Pancreas (tissue), 10 donors: ENCODE measurements at regions not wholly inside any gene's neighbourhood (a gene's known extent, or its start where the extent isn't known, plus 50 kb on each side); places are given as distances from the start of the nearest gene placed in this dataset.
A peak's percentile ranks its signal among the peaks of the same experiment; 100 is the strongest.

ENCODE experiments used
- ATAC-seq, 4 donors: fragments of 200-7000 bp; cut with Tn5 transposase; one replicate each; pipeline versions ENCODE4 v1.8.0 to v1.9.1; 2020; ENCODE audit warnings: mild to moderate bottlenecking in 4 of 4, moderate library complexity in 4 of 4
- DNase-seq, 6 donors: peaks; one replicate each; pipeline ENCODE4 v3.0.0-alpha.2; 2020
- FAIRE-seq: peaks from 2 replicates; lab custom pipeline; 2012; peaks lifted over from hg19 to GRCh38; lab: Jason Lieb, UNC
- H3K27ac ChIP-seq, 4 donors: fragments of 200-600 bp; sonication (generic); 1 replicate in 3 of 4; 2 replicates in 1 of 4; pipeline versions ENCODE4 v1.5.0 to v1.8.0; 2020
- H3K27me3 ChIP-seq, 4 donors: fragments of 200-600 bp; one replicate each; pipeline ENCODE4 v1.8.0; 2021
- H3K36me3 ChIP-seq, 3 donors: fragments of 200-600 bp; sonication (generic) in 1 of 3; one replicate each; pipeline versions ENCODE4 v1.5.0 to v1.8.0; 2020 to 2021
- H3K4me1 ChIP-seq, 3 donors: fragments of 200-600 bp; one replicate each; pipeline ENCODE4 v1.8.0; 2021
- H3K4me3 ChIP-seq, 4 donors: fragments of 200-600 bp; sonication (generic) in 2 of 4; one replicate each; pipeline versions ENCODE4 v1.5.0 to v1.8.0; 2020 to 2021
- H3K9me3 ChIP-seq, 4 donors: fragments of 200-600 bp; one replicate each; pipeline ENCODE4 v1.8.0; 2021
- WGBS, 2 donors: extraction: QIAGEN DNeasy Blood & Tissue Kit; methylation state at CpG; one replicate each; pipeline ENCODE4 v1.1.7; 2013; 5-methylcytosine and 5-hydroxymethylcytosine counted together
- intact Hi-C, 3 donors: fragments of 100-400 bp; cut with DNase I; formaldehyde crosslinking; loops; one replicate each; pipeline versions ENCODE4 v1.11.1 to v1.14.2; 2022
- TF ChIP-seq, protein P1 (sequence below), 4 donors: fragments of 200-600 bp; sonication (generic) in 3 of 4; IDR thresholded peaks; one replicate each; pipeline versions ENCODE4 v1.5.0 to v1.8.0; 2021; ENCODE audit warnings: antibody characterized with exemption in 4 of 4
- donor health status: healthy with polysubstance abuse.
- donor health status: DM: no; HTN: no; CAD: no; lungs with moderate emphysema.
- donor health status: DM: no; HTN: no; CAD: no.
- donor health status: control.
- donor health status: control.
- donor health status: Bipolar disorder and iron deficiency.
- donor health status: DM: yes; HTN: yes; CAD: no.
- donor health status: DM: no; HTN: no; CAD: no.
- donor health status: DM: no; HTN: no; CAD: no.
- donor health status: DM: yes; HTN: yes; CAD: no.

DNA sequence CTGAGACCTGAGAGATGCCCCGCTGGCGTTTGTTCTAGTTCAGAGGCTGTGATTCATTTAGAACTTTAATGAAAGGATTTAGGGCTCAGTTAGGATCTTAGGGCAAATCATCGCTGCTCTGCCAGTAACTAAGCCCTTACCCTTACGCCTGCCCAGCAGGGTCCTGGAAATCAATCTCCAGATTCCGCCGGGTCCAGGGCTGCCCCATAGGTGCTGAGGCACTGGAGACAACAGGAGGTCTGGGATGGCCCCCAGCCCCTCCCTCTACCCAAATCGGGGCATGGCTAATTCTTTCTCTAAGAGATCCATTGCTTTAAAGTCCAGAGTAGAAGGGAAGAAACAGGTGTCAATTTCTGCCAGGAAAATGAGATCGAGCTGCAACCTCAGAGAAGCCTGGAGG lies 83.1 kb downstream of the SDC1 start:
- Histone ChIP-seq H3K27ac (no peak overlapping the region), H3K9me3 (no peaks in the 10 kb centered on the region), H3K4me3 (no peak overlapping the region), H3K36me3 (no peaks in the 10 kb centered on the region), H3K4me1 (no peaks in the 10 kb centered on the region), H3K27me3 (no peaks in the 10 kb centered on the region)
- intact Hi-C loops: no loop called here
- FAIRE-seq (no peak), ATAC-seq (no peak), DNase-seq (no peak)
- TF ChIP-seq, protein P1, sequence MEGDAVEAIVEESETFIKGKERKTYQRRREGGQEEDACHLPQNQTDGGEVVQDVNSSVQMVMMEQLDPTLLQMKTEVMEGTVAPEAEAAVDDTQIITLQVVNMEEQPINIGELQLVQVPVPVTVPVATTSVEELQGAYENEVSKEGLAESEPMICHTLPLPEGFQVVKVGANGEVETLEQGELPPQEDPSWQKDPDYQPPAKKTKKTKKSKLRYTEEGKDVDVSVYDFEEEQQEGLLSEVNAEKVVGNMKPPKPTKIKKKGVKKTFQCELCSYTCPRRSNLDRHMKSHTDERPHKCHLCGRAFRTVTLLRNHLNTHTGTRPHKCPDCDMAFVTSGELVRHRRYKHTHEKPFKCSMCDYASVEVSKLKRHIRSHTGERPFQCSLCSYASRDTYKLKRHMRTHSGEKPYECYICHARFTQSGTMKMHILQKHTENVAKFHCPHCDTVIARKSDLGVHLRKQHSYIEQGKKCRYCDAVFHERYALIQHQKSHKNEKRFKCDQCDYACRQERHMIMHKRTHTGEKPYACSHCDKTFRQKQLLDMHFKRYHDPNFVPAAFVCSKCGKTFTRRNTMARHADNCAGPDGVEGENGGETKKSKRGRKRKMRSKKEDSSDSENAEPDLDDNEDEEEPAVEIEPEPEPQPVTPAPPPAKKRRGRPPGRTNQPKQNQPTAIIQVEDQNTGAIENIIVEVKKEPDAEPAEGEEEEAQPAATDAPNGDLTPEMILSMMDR (IDR thresholded peaks at IDR 0.05): no peak
- 68 to 81% methylated on average over 8 of the region's 8 CpGs for WGBS, 2 donors

DNA sequence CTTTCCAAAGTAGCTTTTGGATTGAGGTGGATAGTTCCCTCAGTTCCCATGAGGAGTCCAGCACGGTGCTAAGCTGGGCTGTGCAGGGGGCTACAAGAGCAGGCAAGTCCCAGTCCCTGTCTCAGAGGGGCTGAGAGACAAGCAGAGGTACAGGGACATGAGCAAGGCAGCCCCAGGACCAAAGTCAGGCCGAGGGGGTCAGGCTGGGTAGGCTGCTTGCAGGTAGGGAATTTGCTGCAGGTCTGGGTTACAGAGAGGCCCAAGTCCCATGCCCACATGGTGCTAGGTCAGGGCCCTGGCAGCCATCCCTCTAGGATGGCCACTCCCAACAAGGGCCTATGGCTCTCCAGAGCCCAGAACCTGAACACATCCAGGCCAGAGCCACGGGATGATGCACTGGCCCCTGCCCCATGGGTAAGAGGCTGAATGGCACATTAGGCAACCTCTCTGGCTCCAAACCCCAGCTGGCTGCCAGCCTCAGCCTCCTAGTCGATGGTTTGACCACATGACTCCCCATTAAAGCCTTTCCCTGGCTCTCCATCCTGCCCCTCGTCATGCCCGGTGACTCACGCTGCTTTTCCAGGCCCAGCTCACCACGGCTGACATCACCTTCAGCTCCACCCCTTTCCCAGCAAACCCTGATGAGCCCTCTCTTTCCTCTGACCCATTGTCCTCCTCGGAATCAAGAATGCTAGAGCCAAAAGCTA lies 83.7 kb downstream of the SDC1 start:
- H3K36me3 ChIP-seq: no peaks in the 10 kb centered on the region
- no peaks in the 10 kb centered on the region for H3K9me3 ChIP-seq
- intact Hi-C loops: no loop called here
- no peak overlapping the region for H3K27ac ChIP-seq
- FAIRE-seq (no peak), DNase-seq (no peak), ATAC-seq (peak in 3 of 4 donors; percentile 45 to 69 (median 52))
- H3K4me3 ChIP-seq: no peak overlapping the region
- no peaks in the 10 kb centered on the region for H3K4me1 ChIP-seq
- no peaks in the 10 kb centered on the region for H3K27me3 ChIP-seq
- WGBS, 2 donors: 55 to 75% methylated on average over 9 of the region's 9 CpGs
- TF ChIP-seq, protein P1 (IDR thresholded peaks at IDR 0.05): no peak

DNA sequence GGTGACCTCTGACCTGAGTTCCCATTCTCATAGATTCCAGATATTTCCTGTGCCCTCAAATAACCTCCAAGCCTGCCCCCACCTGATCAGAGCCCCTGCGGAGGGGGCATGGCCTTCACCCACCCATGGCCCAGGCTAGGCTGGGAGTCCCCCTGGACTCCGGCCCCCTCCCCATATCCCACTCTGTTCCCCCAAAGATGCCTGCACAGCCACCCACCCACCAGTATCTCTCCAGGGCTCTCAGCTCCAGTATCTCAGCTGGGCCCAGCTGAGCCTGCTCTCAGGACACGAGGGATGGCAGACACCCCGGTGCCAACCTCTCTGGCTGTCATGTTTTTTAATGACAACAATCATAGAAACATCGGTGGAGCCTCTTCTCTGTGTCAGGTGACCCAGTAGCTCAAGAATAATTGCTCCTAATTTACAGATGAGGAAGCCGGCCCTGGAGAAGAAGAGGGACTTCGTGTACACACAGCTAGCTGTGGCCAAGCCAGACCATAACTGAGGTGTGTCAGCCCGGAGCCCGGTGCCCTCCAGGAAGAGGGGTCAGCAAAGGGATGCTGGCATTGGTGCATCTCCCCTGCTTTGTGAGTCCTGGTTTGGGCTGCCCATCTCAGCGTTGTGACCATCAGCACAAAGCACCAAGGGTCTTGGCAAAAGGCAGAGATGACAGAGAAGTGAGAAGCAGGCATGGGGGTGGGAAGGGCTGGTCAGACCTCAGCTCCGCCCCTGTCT lies 84.4 kb downstream of the SDC1 start:
- 71 to 77% methylated on average over 11 of the region's 11 CpGs for WGBS, 2 donors
- Histone ChIP-seq H3K27ac (no peak overlapping the region), H3K27me3 (no peaks in the 10 kb centered on the region), H3K9me3 (no peaks in the 10 kb centered on the region), H3K4me3 (no peak overlapping the region), H3K4me1 (no peaks in the 10 kb centered on the region), H3K36me3 (no peaks in the 10 kb centered on the region)
- TF ChIP-seq, protein P1 (IDR thresholded peaks at IDR 0.05): no peak
- no peak for ATAC-seq
- intact Hi-C loops: no loop called here
- DNase-seq: no peak
- FAIRE-seq: no peak

DNA sequence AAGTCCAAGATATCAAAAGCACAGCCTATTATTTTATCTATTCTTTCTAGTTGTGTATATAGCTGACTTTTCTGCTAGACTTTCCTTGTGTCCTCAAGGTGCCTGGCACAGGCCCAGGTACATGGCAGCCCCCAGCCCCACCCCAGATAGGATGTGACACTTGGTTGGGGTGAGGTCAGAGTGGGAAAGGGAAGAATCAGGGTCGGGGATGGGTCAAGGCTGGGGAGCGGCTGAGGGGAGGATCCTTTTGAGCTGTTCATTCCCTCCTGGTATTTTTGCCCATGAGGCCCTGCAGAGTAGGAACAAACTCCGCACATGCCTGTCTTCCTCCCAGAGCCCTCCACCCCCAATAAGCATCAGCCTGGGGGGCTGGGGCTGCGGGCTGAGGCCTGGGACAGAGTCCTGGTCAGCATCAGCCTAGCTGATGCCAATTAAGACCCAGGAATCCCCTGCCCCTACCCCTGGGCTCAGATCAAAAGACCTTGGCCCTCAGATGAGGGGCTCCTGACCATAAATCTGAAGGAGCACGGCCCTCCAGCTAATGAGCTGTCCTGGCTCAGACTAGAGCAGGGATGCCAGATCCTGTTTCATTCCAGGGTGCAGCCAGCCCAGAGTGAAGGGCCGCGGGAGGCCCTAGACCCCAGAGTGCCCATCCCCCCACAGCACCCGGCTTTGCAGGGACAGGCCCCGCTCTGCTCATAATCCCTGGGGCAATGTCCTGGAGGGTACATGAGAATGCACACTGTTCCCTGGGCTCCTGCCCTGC lies 85.3 kb downstream of the SDC1 start:
- H3K27ac ChIP-seq: no peak overlapping the region
- no peaks in the 10 kb centered on the region for H3K27me3 ChIP-seq
- no peaks in the 10 kb centered on the region for H3K4me1 ChIP-seq
- TF ChIP-seq, protein P1 (IDR thresholded peaks at IDR 0.05): no peak
- H3K36me3 ChIP-seq: no peaks in the 10 kb centered on the region
- DNase-seq (no peak), ATAC-seq (no peak), FAIRE-seq (no peak)
- WGBS, 2 donors: 66 to 74% methylated on average over 8 to 9 of the region's 9 CpGs
- intact Hi-C loops: no loop called here
- no peak overlapping the region for H3K4me3 ChIP-seq
- H3K9me3 ChIP-seq: no peaks in the 10 kb centered on the region
